Retinal pigment epithelial cell (primary cell): ENCODE measurements at regions not wholly inside any gene's neighbourhood (a gene's known extent, or its start where the extent isn't known, plus 50 kb on each side); places are given as distances from the start of the nearest gene placed in this dataset.

Experiments used
- DNase-seq: peaks from one replicate; pipeline ENCODE4 v3.0.0-alpha.2; 2010; ENCODE audit warnings: low read depth
- H3K4me3 ChIP-seq: 2 replicates; pipeline ENCODE4 v1.5.1; 2011; ENCODE audit warnings: mild to moderate bottlenecking, low read length, control low read depth, moderate library complexity
- TF ChIP-seq, protein P1 (sequence below): conservative IDR thresholded peaks from 2 replicates; pipeline ENCODE4 v1.5.1; 2011; ENCODE audit warnings: low read depth, low read length, control low read depth, inconsistent platforms

DNA sequence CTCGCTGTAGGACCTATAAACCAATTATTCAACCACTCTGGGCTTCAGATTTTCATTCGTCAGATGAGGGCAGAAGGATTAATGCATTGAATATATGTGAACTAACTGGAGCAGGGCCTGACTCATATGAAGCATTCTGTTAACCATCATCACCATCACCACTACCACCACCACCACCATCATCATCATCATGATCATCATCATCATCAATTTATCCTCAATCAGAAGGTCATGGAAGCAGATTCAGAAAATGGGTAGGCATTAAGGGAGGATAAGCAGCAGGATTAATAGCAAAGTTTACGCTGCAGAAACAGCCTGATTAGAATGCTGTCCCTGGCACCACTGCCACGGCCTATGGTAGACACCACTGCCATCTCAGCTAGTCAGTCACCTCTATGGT, 407.5 kb upstream of the THBS1 start:
- no peak overlapping the region for H3K4me3 ChIP-seq
- TF ChIP-seq, protein P1, sequence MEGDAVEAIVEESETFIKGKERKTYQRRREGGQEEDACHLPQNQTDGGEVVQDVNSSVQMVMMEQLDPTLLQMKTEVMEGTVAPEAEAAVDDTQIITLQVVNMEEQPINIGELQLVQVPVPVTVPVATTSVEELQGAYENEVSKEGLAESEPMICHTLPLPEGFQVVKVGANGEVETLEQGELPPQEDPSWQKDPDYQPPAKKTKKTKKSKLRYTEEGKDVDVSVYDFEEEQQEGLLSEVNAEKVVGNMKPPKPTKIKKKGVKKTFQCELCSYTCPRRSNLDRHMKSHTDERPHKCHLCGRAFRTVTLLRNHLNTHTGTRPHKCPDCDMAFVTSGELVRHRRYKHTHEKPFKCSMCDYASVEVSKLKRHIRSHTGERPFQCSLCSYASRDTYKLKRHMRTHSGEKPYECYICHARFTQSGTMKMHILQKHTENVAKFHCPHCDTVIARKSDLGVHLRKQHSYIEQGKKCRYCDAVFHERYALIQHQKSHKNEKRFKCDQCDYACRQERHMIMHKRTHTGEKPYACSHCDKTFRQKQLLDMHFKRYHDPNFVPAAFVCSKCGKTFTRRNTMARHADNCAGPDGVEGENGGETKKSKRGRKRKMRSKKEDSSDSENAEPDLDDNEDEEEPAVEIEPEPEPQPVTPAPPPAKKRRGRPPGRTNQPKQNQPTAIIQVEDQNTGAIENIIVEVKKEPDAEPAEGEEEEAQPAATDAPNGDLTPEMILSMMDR, result no peak
- DNase-seq, result no peak

DNA sequence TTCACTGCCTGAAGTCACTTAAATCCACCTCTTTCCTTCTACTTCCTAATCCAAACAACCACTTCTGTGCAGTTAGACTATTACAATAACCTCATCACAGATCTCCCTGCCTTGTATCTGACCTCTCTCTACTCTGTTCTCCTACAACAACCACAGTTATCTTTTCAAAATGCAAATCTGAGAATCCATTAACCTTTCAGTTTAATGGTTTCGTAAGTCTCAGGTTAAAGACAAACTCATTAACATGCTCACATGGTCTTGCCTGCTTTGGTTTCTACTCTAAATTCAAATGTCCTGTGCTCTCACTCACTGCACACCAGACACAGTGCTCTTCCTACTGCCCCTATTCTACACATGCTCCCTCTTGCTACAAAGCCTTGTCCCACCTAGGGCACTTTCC, 406.5 kb upstream of the THBS1 start:
- TF ChIP-seq, protein P1, result no peak
- no peak for DNase-seq
- no peak overlapping the region for H3K4me3 ChIP-seq

DNA sequence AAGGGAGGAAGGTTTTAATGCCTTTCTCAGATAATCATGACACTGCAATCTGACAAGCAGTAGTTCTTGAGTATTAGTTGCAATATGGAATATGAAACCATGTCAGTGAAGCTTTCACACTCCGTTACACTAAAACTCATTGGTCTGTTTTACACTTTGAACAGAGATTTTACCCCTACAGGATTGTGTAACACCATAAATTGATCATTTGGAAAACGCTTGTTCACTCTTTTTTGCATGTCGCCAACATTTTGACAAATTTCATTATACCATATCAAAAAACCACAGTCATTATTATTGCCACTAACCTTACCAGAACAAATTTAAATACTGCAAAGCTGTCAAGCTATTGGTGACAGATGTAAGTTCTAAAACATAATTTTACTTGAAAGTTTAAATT, 404.8 kb upstream of the THBS1 start:
- DNase-seq, result no peak
- TF ChIP-seq, protein P1, result no peak
- no peak overlapping the region for H3K4me3 ChIP-seq

DNA sequence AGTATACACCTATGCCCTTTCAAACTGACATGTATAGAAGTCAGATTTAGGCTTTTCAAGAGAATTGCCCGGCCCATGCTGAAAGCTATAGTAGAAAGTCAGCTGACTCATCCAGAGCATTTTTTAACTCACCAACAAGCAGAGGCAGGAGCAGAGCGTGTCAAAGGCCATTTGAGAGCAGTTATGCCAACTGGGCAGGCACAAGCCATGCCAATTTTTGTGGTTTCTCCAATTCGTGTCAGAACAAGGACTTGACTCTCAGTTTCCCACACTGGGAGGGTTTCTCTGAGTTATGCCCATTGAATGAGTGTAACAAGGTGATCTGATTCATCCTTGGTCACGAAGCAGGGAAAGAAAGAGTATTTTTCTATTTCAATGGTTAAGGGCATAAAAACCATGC, 403.3 kb upstream of the THBS1 start:
- no peak overlapping the region for H3K4me3 ChIP-seq
- no peak for DNase-seq
- TF ChIP-seq, protein P1, result no peak

DNA sequence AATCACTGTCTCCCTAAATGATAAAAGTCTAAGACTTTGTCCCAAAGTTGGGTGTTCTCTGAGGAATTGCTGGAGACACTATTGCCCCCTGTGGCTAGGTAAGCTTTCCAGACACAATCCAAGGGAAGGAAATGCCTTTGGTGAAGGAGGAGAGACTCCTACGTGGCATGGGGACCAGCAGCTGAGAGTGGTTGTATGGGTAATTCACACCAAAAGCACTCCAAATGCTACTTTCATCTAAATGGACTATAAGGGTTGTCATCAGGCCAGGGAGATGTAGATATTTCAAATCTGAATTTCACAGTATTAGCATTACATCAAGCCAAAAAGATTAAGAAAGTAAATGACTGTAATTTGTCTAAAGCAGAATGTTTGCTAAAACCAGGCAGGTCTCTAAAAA, 400.8 kb upstream of the THBS1 start:
- DNase-seq, result no peak
- TF ChIP-seq, protein P1, result no peak
- no peak overlapping the region for H3K4me3 ChIP-seq

DNA sequence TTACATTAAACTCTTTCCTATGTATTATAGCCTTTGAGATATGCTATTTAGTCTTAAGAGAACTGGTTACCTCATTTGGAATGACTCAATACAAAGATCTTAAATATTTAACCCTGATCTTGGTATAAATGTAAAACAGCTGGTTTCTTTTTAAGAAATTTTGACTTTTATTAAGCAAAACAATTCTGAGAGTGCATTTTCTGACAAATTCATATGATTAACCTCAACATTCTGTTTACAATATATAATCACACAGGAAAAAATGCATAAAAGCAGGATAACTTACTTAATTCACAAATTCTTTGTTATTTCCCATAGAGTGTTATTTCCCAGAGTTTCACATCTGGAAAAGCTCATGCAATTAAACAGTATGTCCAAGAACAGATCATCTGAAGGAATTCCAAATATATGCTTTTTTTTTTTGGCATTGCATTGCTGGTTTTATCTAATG, 400.4 kb upstream of the THBS1 start:
- TF ChIP-seq, protein P1, result no peak
- H3K4me3 ChIP-seq, result no peak overlapping the region
- DNase-seq, result no peak

DNA sequence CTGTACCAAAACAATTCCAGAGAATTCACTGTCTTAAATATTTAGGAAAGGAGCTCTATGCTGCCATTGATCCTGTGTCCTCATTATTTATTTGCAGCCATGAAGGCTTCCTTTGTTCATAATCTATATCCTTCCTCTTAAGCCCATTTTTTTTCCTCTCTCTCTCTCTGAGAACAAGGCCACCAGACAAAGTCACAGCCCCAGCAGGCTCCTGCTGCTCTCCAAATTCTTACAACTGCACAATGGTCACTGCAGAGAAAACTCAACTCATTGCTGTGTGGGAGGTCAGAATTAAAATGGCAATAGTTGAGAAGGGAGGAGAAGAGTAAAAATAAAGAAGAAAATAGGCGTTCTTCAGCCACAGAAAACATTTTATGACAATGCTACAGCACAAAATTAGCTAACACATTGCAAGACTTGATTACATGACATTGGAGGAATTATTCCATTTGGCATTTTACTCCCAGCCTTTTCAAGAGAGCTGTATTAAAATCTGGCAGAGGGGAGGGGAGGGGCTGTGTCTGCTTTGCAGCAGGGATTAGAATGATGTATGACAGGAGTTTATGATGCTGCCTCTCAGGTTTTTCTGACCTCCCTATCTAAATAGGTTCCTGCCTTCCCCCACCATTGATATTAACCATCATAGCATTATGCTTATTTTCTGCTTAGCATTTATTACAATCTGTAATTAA, 399.7 kb upstream of the THBS1 start:
- DNase-seq, result no peak
- TF ChIP-seq, protein P1, result no peak
- H3K4me3 ChIP-seq, result no peak overlapping the region
